Osteocyte (in vitro differentiated cells): ENCODE measurements at regions not wholly inside any gene's neighbourhood (a gene's known extent, or its start where the extent isn't known, plus 50 kb on each side); places are given as distances from the start of the nearest gene placed in this dataset.

Source experiments
- DNase-seq: peaks from one replicate; pipeline ENCODE4 v3.0.0; 2021; ENCODE audit warnings: mixed read lengths; ENCODE audit not compliant: unreplicated experiment; ENCODE audit errors: extremely low spot score
- H3K27ac Mint-ChIP-seq: one replicate; pipeline ENCODE4 v1.8.0; 2021; ENCODE audit warnings: mild to moderate bottlenecking, mixed read lengths; ENCODE audit not compliant: unreplicated experiment
- H3K27me3 Mint-ChIP-seq: one replicate; pipeline ENCODE4 v1.8.0; 2021; ENCODE audit warnings: mixed read lengths; ENCODE audit not compliant: unreplicated experiment
- H3K36me3 Mint-ChIP-seq: one replicate; pipeline ENCODE4 v1.8.0; 2021; ENCODE audit warnings: mixed read lengths; ENCODE audit not compliant: unreplicated experiment
- H3K4me1 Mint-ChIP-seq: one replicate; pipeline ENCODE4 v1.8.0; 2021; ENCODE audit warnings: mixed read lengths; ENCODE audit not compliant: unreplicated experiment
- H3K4me3 Mint-ChIP-seq: one replicate; pipeline ENCODE4 v1.8.0; 2021; ENCODE audit warnings: mild to moderate bottlenecking, moderate library complexity, mixed read lengths; ENCODE audit not compliant: unreplicated experiment
- H3K9me3 Mint-ChIP-seq: one replicate; pipeline ENCODE4 v1.8.0; 2021; ENCODE audit warnings: mixed read lengths; ENCODE audit not compliant: unreplicated experiment
- CTCF ChIP-seq: fragments of 200-600 bp; sonication (generic); IDR thresholded peaks from 2 replicates; pipeline ENCODE4 v1.5.0; 2021; ENCODE audit warnings: antibody characterized with exemption, mild to moderate bottlenecking, moderate library complexity

GRCh38 chr7:85714043-85714578 lies 527.3 kb upstream of the SEMA3D start:
- no peak for DNase-seq
- Mint-ChIP-seq H3K36me3 (no peaks in the 10 kb centered on the region), H3K27ac (no peak overlapping the region), H3K9me3 (no peaks in the 10 kb centered on the region), H3K4me3 (no peak overlapping the region), H3K27me3 (no peaks in the 10 kb centered on the region), H3K4me1 (no peaks in the 10 kb centered on the region)
- no peak for TF ChIP-seq CTCF

- H3K27ac Mint-ChIP-seq, result no peak overlapping the region
- no peak for DNase-seq
- H3K4me3 Mint-ChIP-seq, result no peak overlapping the region
- H3K36me3 Mint-ChIP-seq, result no peaks in the 10 kb centered on the region
- H3K9me3 Mint-ChIP-seq, result no peaks in the 10 kb centered on the region
- no peak for TF ChIP-seq CTCF
- no peaks in the 10 kb centered on the region for H3K4me1 Mint-ChIP-seq
- H3K27me3 Mint-ChIP-seq, result no peaks in the 10 kb centered on the region
Measured at GRCh38 chr7:85713171-85713570, 526.3 kb upstream of the SEMA3D start.

GRCh38 chr7:85711894-85712293 lies 525.0 kb upstream of the SEMA3D start:
- H3K4me3 Mint-ChIP-seq, result no peak overlapping the region
- TF ChIP-seq CTCF, result no peak
- H3K27ac Mint-ChIP-seq, result no peak overlapping the region
- no peaks in the 10 kb centered on the region for H3K36me3 Mint-ChIP-seq
- H3K27me3 Mint-ChIP-seq, result no peaks in the 10 kb centered on the region
- DNase-seq, result no peak
- no peaks in the 10 kb centered on the region for H3K4me1 Mint-ChIP-seq
- H3K9me3 Mint-ChIP-seq, result no peaks in the 10 kb centered on the region

- no peaks in the 10 kb centered on the region for H3K4me1 Mint-ChIP-seq
- no peak for TF ChIP-seq CTCF
Measured at GRCh38 chr7:85710960-85711359, 524.1 kb upstream of the SEMA3D start.

GRCh38 chr7:85708221-85708620 lies 521.4 kb upstream of the SEMA3D start:
- Mint-ChIP-seq H3K36me3 (no peaks in the 10 kb centered on the region), H3K9me3 (no peaks in the 10 kb centered on the region), H3K27me3 (no peaks in the 10 kb centered on the region), H3K4me3 (no peak overlapping the region), H3K27ac (no peak overlapping the region), H3K4me1 (peaks cover 4% of the 10 kb centered on the region)
- no peak for TF ChIP-seq CTCF
- DNase-seq, result no peak

More at GRCh38 chr7:85710960-85711359, 524.1 kb upstream of the SEMA3D start:
- H3K9me3 Mint-ChIP-seq, result no peaks in the 10 kb centered on the region
- H3K36me3 Mint-ChIP-seq, result no peaks in the 10 kb centered on the region
- no peak overlapping the region for H3K27ac Mint-ChIP-seq
- no peaks in the 10 kb centered on the region for H3K27me3 Mint-ChIP-seq
- H3K4me3 Mint-ChIP-seq, result no peak overlapping the region
- DNase-seq, result no peak
